ENCODE measurements at regions not wholly inside any gene's neighbourhood (a gene's known extent, or its start where the extent isn't known, plus 50 kb on each side); places are given as distances from the start of the nearest gene placed in this dataset.

GRCh38 chr20:52261792-52262191 lies 70.2 kb upstream of the ZFP64 start:
- DNase-seq (ENCODE audit: low spot score): no peak

DNA sequence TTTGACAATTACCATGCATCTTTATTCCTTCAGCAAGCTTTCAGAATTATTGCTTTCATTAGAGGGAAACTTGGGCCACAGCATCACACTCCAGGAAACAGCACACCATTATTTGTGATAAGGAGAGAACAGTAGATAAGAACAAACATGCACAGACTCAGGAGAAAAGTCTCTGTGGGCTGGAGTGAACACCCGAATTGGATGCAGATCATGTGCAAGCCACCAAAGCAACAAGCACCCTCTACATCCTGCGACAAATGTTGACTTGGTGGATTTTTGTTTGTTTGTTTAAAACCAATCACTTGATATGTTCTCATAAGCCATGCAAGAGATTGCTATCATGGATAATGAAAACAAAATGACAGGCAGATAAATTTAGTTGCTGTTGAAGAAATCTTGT lies 67.7 kb upstream of the ZFP64 start:
- DNase-seq (ENCODE audit: low spot score): no peak

DNA sequence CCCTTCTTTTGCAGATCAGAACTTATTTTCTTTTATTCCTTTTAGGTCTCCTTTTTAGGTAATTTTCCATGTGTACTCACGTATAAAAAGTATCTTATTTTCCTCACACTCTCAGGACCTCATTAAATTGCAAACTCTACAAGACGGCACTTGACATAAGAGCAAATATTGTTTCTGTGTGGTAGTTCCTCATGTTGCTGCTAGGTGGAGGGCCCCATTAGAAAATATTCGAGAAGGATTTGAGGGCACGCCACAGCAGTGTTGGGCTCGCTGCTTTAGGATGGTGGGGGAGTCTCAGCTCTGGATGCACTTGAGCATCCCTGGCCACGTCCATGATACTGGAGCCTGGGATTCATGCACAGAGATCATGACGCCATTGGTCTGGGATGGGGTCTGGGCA lies 64.9 kb upstream of the ZFP64 start:
- DNase-seq (ENCODE audit: low spot score): no peak

- DNase-seq (ENCODE audit: low spot score): no peak
These were observed 61.1 kb upstream of the ZFP64 start for GRCh38 chr20:52252664-52253063.

- DNase-seq (ENCODE audit: low spot score): no peak
These were observed 60.2 kb upstream of the ZFP64 start for GRCh38 chr20:52251827-52252226.

DNA sequence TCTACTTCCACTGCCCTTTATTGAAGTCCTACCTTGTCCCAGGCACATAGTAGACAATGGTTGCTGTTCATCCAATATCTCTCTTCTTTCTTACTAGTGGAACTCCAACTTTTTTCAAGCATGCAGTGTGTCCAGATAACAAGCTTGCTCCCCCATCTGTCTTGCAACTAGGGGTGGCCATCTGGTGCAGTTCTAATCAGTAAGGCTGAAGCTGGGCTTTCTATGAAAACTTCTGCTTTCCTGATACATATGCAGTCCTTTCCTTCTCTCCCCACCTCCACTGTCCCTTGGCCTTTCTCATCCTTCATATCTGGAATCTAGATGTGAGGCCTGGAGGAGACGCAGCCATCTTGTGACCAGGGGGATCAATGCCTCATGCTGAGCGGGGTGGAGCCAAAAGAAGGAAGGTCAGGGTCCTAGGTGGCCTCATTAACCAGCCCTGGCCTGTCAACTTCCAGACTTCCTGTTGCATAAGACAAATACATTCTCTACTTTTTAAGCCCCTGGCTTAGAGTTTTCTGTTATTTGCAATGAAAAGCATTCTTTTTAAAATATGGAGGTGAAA lies 59.6 kb upstream of the ZFP64 start:
- no peak for DNase-seq (ENCODE audit: low spot score)

DNA sequence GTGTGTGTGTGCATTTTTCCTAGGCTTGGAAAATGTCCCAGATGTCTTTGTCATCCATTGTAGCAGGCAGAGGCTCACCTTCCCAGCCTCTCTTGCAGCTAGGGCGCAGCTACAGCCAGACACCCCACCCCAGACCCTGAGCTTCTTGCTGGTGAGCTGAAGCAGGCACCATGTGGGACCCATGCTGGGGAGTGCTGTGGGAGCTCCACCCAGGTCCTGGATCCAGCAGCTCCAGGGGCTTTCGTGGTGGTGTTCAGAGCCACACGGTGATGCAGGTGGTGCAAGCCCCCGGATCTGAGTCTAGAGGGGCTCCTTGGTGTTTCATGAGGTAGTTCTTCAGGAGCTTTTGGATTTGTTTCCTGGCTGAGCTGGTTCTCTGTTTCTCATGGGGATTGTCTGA lies 56.0 kb upstream of the ZFP64 start:
- DNase-seq (ENCODE audit: low spot score): no peak

DNA sequence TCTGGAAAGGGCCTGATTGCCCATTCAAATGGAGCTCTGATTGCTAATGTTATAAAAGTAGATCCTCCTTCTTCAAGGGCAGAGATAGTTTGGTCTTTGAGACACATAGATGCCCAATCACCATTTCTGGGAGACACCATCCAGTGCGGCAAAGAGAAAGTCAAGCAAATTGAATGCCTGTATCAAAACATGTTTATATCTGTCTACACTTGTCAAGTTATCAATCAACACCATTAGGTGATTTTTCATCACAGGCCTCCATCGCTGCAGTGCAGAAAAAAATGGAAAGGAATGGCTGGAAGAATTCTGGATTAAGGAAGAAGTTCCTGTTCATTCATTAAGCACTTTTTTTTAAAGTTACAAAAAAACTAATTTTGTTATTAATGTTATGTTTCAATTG lies 54.8 kb upstream of the ZFP64 start:
- DNase-seq (ENCODE audit: low spot score): no peak

GRCh38 chr20:52244702-52245101 lies 53.1 kb upstream of the ZFP64 start:
- DNase-seq (ENCODE audit: low spot score): no peak

GRCh38 chr20:52242237-52243230 lies 51.0 kb upstream of the ZFP64 start:
- DNase-seq (ENCODE audit: low spot score): no peak
